ENCODE measurements at regions not wholly inside any gene's neighbourhood (a gene's known extent, or its start where the extent isn't known, plus 50 kb on each side); places are given as distances from the start of the nearest gene placed in this dataset.

GRCh38 chr2:6148882-6149281 lies 456.7 kb downstream of the SOX11 start:
- Mint-ChIP-seq H3K9me3 (no peaks in the 10 kb centered on the region), H3K27me3 (peaks cover 4% of the 10 kb centered on the region), H3K36me3 (no peaks in the 10 kb centered on the region)

GRCh38 chr2:6159606-6160005 lies 467.4 kb downstream of the SOX11 start:
- H3K9me3 Mint-ChIP-seq = no peaks in the 10 kb centered on the region
- no peak overlapping the region for H3K4me3 Mint-ChIP-seq
- no peak overlapping the region for H3K27ac Mint-ChIP-seq
- peaks cover 16% of the 10 kb centered on the region for H3K4me1 Mint-ChIP-seq (ENCODE audit: unreplicated experiment)
- DNase-seq (ENCODE audit: extremely low spot score, unreplicated experiment) = no peak
- TF ChIP-seq CTCF (conservative IDR thresholded peaks at IDR 0.05) = no peak
- peaks cover 9% of the 10 kb centered on the region for H3K27me3 Mint-ChIP-seq
- no peaks in the 10 kb centered on the region for H3K36me3 Mint-ChIP-seq

More at GRCh38 chr2:6148882-6149281, 456.7 kb downstream of the SOX11 start:
- no peak for DNase-seq (ENCODE audit: extremely low spot score, unreplicated experiment)
- Mint-ChIP-seq H3K4me3 (no peak overlapping the region), H3K27ac (no peak overlapping the region), H3K4me1 (ENCODE audit: unreplicated experiment) (no peaks in the 10 kb centered on the region)
- no peak for TF ChIP-seq CTCF (conservative IDR thresholded peaks at IDR 0.05)

- no peaks in the 10 kb centered on the region for H3K36me3 Mint-ChIP-seq
- TF ChIP-seq CTCF (conservative IDR thresholded peaks at IDR 0.05) = no peak
- H3K4me3 Mint-ChIP-seq = no peak overlapping the region
- peaks cover 24% of the 10 kb centered on the region for H3K4me1 Mint-ChIP-seq (ENCODE audit: unreplicated experiment)
- DNase-seq (ENCODE audit: extremely low spot score, unreplicated experiment) = no peak
- H3K9me3 Mint-ChIP-seq = no peaks in the 10 kb centered on the region
- H3K27me3 Mint-ChIP-seq = peaks cover 6% of the 10 kb centered on the region
- no peak overlapping the region for H3K27ac Mint-ChIP-seq
These were observed 471.7 kb downstream of the SOX11 start for GRCh38 chr2:6163932-6164331.

GRCh38 chr2:6164986-6165747 lies 473.0 kb downstream of the SOX11 start:
- Mint-ChIP-seq H3K4me3 (no peak overlapping the region), H3K27ac (no peak overlapping the region), H3K4me1 (ENCODE audit: unreplicated experiment) (peaks cover 15% of the 10 kb centered on the region), H3K27me3 (peaks cover 3% of the 10 kb centered on the region), H3K36me3 (no peaks in the 10 kb centered on the region), H3K9me3 (no peaks in the 10 kb centered on the region)
- no peak for TF ChIP-seq CTCF (conservative IDR thresholded peaks at IDR 0.05)
- no peak for DNase-seq (ENCODE audit: extremely low spot score, unreplicated experiment)

- peaks cover 15% of the 10 kb centered on the region for H3K4me1 Mint-ChIP-seq (ENCODE audit: unreplicated experiment)
- H3K9me3 Mint-ChIP-seq = no peaks in the 10 kb centered on the region
- TF ChIP-seq CTCF (conservative IDR thresholded peaks at IDR 0.05) = no peak
- DNase-seq (ENCODE audit: extremely low spot score, unreplicated experiment) = no peak
- H3K4me3 Mint-ChIP-seq = no peak overlapping the region
- peaks cover 3% of the 10 kb centered on the region for H3K27me3 Mint-ChIP-seq
- H3K27ac Mint-ChIP-seq = no peak overlapping the region
- no peaks in the 10 kb centered on the region for H3K36me3 Mint-ChIP-seq
These were observed 475.5 kb downstream of the SOX11 start for GRCh38 chr2:6167592-6168138.

Measured in type B pancreatic cell (in vitro differentiated cells).